Adrenal gland (tissue), 9 donors: ENCODE measurements at regions not wholly inside any gene's neighbourhood (a gene's known extent, or its start where the extent isn't known, plus 50 kb on each side); places are given as distances from the start of the nearest gene placed in this dataset.

Experiments used
- DNase-seq, 7 donors: peaks; one replicate each; pipeline ENCODE4 v3.0.0-alpha.2; 2019 to 2020
- H3K27ac ChIP-seq, 5 donors: fragments of 200-600 bp; sonication (generic) in 4 of 5; 1 replicate in 3 of 5; 2 replicates in 2 of 5; pipeline versions ENCODE4 v1.5.1 to v1.8.0; 2016 to 2020; ENCODE audit warnings: mild to moderate bottlenecking in 1 of 5
- H3K27me3 ChIP-seq: fragments of 200-600 bp; 2 replicates; pipeline ENCODE4 v1.8.0; 2021
- H3K36me3 ChIP-seq, 2 donors: fragments of 200-600 bp; replicated peaks in 1 of 2; 1 replicate in 1 of 2; 2 replicates in 1 of 2; pipeline versions ENCODE4 v1.5.1 to v1.8.0; 2018 to 2022
- H3K4me1 ChIP-seq, 2 donors: fragments of 200-600 bp; replicated peaks in 1 of 2; 1 replicate in 1 of 2; 2 replicates in 1 of 2; pipeline versions ENCODE4 v1.5.1 to v1.8.0; 2018 to 2021
- H3K4me3 ChIP-seq, 4 donors: fragments of 200-600 bp; sonication (generic) in 3 of 4; one replicate each; pipeline ENCODE4 v1.5.1; 2016 to 2018
- H3K9me3 ChIP-seq, 3 donors: fragments of 200-600 bp; sonication (generic) in 1 of 3; replicated peaks in 1 of 3; 1 replicate in 2 of 3; 2 replicates in 1 of 3; pipeline versions ENCODE4 v1.5.1 to v1.8.0; 2016 to 2021
- CTCF ChIP-seq, 6 experiments: fragments of 450-650 bp in 4 of 6; fragments of 200-600 bp in 2 of 6; sonication (generic) in 1 of 6; IDR thresholded peaks; 1 replicate in 5 of 6; 2 replicates in 1 of 6; pipeline versions ENCODE4 v1.5.1 to v1.8.0; 2016 to 2021; ENCODE audit warnings: antibody characterized with exemption in 6 of 6, mild to moderate bottlenecking in 2 of 6, moderate library complexity in 1 of 6
- POLR2A ChIP-seq, 2 donors: fragments of 450-650 bp; IDR thresholded peaks; one replicate each; pipeline ENCODE4 v1.6.1; 2017; ENCODE audit warnings: antibody characterized with exemption in 2 of 2, mild to moderate bottlenecking in 2 of 2, moderate library complexity in 1 of 2
- WGBS, 4 donors: extraction: QIAGEN DNeasy Blood & Tissue Kit in 2 of 4; methylation state at CpG; one replicate each; pipeline versions ENCODE4 v1.1.5 to v1.1.7; 2013 to 2017; 5-methylcytosine and 5-hydroxymethylcytosine counted together
- intact Hi-C, 2 donors: fragments of 100-400 bp; cut with DNase I; formaldehyde crosslinking; loops; one replicate each; pipeline versions ENCODE4 v1.14.1 to v1.15.0; 2022 to 2023
- donor health status: healthy with polysubstance abuse.
- donor health status: Bipolar disorder and iron deficiency.
- donor health status: DM: yes; HTN: yes; CAD: no.
- donor health status: DM: no; HTN: no; CAD: no.
- donor health status: DM: no; HTN: no; CAD: no.

DNA sequence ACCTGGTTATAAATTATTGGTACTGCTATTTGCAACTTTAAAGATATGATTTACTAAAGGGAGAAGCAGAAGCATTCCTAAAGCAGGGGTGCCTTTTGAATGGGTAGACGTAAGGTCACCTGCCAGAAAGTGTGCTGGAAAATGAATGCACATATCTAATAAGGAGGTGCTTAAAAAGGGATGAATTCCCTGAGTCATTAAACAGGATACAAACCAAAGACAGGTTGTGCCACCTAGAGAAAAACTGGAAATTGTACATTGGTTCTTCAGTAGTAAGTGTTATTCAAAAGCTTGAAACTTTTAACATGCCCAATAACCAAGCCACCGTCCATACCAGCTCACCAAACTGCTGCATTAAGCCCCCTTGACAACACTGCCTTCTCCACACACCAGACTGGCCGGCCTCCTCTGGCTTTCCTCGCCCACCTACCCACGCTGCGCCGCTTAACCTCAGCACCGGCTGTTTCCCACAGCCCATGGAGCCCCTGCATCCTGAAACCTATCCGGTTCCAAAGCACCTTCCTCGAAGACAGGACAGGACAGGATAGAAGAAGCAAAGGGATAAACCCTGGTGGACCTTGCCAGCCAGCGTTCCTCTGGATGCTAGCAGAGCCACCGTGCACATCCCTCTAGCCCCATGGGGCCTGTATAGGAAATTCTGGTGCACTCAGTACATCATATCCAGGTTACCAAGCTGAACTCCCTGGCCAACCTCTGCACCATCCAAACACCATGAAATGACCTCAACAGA lies 201.5 kb upstream of the CAND1 start:
- 44 to 69% (median 50%) methylated on average over 10 to 12 of the region's 12 CpGs for WGBS, 4 donors
- H3K9me3 ChIP-seq, result no peaks in the 10 kb centered on the region
- DNase-seq, result no peak
- H3K27me3 ChIP-seq, result peaks cover 4% of the 10 kb centered on the region
- TF ChIP-seq POLR2A (IDR thresholded peaks at IDR 0.05) (no peak), CTCF (IDR thresholded peaks at IDR 0.05) (no peak)
- intact Hi-C loops, result no loop called here
- no peaks in the 10 kb centered on the region for H3K36me3 ChIP-seq
- H3K4me3 ChIP-seq, result peak overlapping the region in 1 of 4 donors; percentile 85
- H3K4me1 ChIP-seq, result no peaks in the 10 kb centered on the region
- H3K27ac ChIP-seq, result no peak overlapping the region

DNA sequence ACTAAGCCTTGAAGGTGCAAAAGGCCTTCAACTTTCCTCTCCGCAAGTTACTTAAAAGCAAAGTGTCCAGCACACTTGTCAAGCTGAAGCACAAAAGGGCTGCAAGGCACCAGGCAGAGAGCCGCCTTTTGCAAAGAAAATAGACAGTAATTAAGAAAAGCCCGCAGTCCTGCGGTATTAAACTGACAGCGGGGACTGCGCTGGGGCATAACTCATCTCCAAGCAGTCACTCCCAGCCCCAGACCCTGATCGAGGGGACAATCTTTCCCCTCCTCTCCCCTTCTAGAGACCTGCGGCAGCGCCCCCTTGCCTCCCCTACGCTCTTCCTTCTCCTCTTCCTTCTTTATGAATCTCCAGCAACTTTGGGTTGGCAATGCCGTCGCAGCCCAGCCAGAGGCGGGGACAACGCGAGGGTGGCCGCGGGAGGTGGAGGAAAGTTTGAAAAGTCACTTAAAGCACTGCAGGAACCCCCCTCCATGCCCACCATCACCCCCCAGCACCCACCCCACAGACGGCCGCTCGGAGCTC lies 200.9 kb upstream of the CAND1 start:
- no peaks in the 10 kb centered on the region for H3K36me3 ChIP-seq
- no peaks in the 10 kb centered on the region for H3K4me1 ChIP-seq
- no peak for TF ChIP-seq POLR2A (IDR thresholded peaks at IDR 0.05)
- TF ChIP-seq CTCF (IDR thresholded peaks at IDR 0.05), result no peak
- H3K9me3 ChIP-seq, result no peaks in the 10 kb centered on the region
- DNase-seq, result peak in 2 of 7 donors; percentile 19 to 22
- 1 to 3% (median 3%) methylated on average over 16 to 20 of the region's 20 CpGs for WGBS, 4 donors
- peak overlapping the region in 2 of 4 donors; percentile 45 to 85 for H3K4me3 ChIP-seq
- H3K27ac ChIP-seq, result no peak overlapping the region
- peaks cover 4% of the 10 kb centered on the region for H3K27me3 ChIP-seq
- intact Hi-C loops, result no loop called here

DNA sequence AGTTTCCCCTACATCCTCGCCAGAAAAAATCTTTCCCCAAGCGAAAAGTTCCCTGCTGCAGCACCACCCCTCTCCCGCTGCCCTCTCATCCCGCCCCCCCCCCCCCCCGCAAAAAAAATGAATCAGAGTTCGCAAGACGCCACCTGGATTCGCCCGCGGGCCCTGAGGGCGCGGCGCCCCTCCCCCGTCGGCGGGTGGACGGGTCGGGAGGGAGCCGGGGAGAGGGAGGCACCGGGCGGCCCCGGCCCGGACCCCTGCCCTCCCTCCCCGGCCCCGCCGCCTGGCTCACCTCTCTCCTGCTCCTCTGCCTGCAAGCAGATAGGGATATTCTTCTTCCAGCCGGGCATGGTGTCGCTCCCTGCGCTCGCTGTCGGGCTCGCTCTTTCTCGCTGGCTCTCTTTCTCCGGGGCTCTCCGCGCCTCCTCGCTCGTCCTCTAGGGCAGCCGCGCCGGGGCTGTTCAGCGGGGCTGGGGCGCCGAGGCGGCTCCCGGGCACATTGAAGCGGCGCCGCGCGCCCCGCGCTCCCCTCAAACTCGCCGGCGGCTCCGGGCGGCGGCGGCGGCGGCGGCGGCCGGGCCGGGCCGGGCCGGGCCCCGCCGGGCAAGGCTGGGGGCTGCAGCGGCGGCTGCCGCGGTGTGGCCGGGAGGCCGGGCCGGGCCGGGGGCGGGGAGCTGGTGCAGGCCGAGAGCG lies 200.3 kb upstream of the CAND1 start:
- no peaks in the 10 kb centered on the region for H3K36me3 ChIP-seq
- intact Hi-C loops, result no loop called here

More for the DNA sequence above, 200.3 kb upstream of the CAND1 start:
- TF ChIP-seq POLR2A (IDR thresholded peaks at IDR 0.05) (no peak), CTCF (IDR thresholded peaks at IDR 0.05) (no peak)
- DNase-seq, result peak; percentile 20 to 73 (median 48)
- H3K4me3 ChIP-seq, result peak overlapping the region in 2 of 4 donors; percentile 45 to 85
- H3K9me3 ChIP-seq, result no peaks in the 10 kb centered on the region
- H3K27ac ChIP-seq, result peak overlapping the region in 3 of 5 donors; percentile 47 to 82 (median 57)
- H3K4me1 ChIP-seq, result no peaks in the 10 kb centered on the region
- H3K27me3 ChIP-seq, result peaks cover 4% of the 10 kb centered on the region
- WGBS, 4 donors, result 0 to 1% (median 0%) methylated on average over 5 to 80 of the region's 81 CpGs
